ENCODE measurements at regions not wholly inside any gene's neighbourhood (a gene's known extent, or its start where the extent isn't known, plus 50 kb on each side); places are given as distances from the start of the nearest gene placed in this dataset.

- no peak for FAIRE-seq
- CTCF ChIA-PET = no interaction called here
These were observed 52.3 kb upstream of the PRR20G start for GRCh38 chr3:127339928-127340861.

More at GRCh38 chr3:127339928-127340861, 52.3 kb upstream of the PRR20G start:
- H4K20me1 ChIP-seq (replicated peaks; ENCODE audit: control insufficient read depth, extremely low read depth, insufficient read depth, low read length) = no peaks in the 10 kb centered on the region
- H3K4me1 ChIP-seq (ENCODE audit: control insufficient read depth, extremely low read depth, insufficient read depth, low read length) = no peaks in the 10 kb centered on the region
- POLR2A ChIA-PET = no interaction called here
- no peaks in the 10 kb centered on the region for H3K9me3 ChIP-seq (replicated peaks; ENCODE audit: control insufficient read depth, insufficient read depth, low read length)
- H3K4me2 ChIP-seq (ENCODE audit: insufficient read depth, low read length) = no peak overlapping the region
- TF ChIP-seq CTCF (IDR thresholded peaks at IDR 0.05; ENCODE audit: extremely low read depth in 1 of 2, insufficient read depth in 1 of 2, low read depth in 1 of 2, low read length in 2 of 2) = no peak
- no peak for TF ChIP-seq MYC (IDR thresholded peaks at IDR 0.05; ENCODE audit: low read depth, low read length)
- TF ChIP-seq GATA2 (IDR thresholded peaks at IDR 0.05; ENCODE audit: insufficient read depth, insufficient read length, low read depth, low read length) = no peak
- TF ChIP-seq POLR2AphosphoS5 (IDR thresholded peaks at IDR 0.05; ENCODE audit: insufficient read depth, low read depth, low read length) = no peak
- no peak for TF ChIP-seq FOS (IDR thresholded peaks at IDR 0.05; ENCODE audit: borderline replicate concordance, insufficient read depth, low read length)
- no peak for TF ChIP-seq MAX (IDR thresholded peaks at IDR 0.05; ENCODE audit: insufficient read depth, insufficient read length)
- no peak for TF ChIP-seq JUN (IDR thresholded peaks at IDR 0.05; ENCODE audit: borderline replicate concordance, insufficient read depth, insufficient read length, low read depth)
- TF ChIP-seq POLR2A (IDR thresholded peaks at IDR 0.05; ENCODE audit: low read depth, low read length) = no peak
- TF ChIP-seq EZH2 (IDR thresholded peaks at IDR 0.05; ENCODE audit: borderline replicate concordance, low read depth, low read length, severe bottlenecking) = no peak
- H3K27ac ChIP-seq (ENCODE audit: insufficient read depth, low read depth, low read length) = no peak overlapping the region
- no peak for DNase-seq (ENCODE audit: low read depth, low spot score)
- intact Hi-C loops (cut with micrococcal nuclease) (no loop called here), dilution Hi-C loops (cut with MboI; ENCODE audit: extremely low pct_ligation_motif_present, low sequenced_read_pairs) (no loop called here)
- no peaks in the 10 kb centered on the region for H3K27me3 ChIP-seq (ENCODE audit: control insufficient read depth in 2 of 2, insufficient read depth in 2 of 2, low read length in 2 of 2)
- no peak overlapping the region for H3K4me3 ChIP-seq (replicated peaks in 1 of 3; ENCODE audit: insufficient read depth in 1 of 3, low read depth in 1 of 3, low read length in 3 of 3)
- H3K9ac ChIP-seq (replicated peaks; ENCODE audit: extremely low read depth, insufficient read depth, low read length) = no peak overlapping the region
- no peak overlapping the region for H2AFZ ChIP-seq (ENCODE audit: low read depth, low read length)
- no peaks in the 10 kb centered on the region for H3K9me1 ChIP-seq (replicated peaks; ENCODE audit: control insufficient read depth, extremely low read depth, insufficient read depth, low read length)
- no peaks in the 10 kb centered on the region for H3K79me2 ChIP-seq (ENCODE audit: control insufficient read depth, insufficient read depth, low read length)
- no TSS peak for BruUV-seq (replicated peaks)
- no peaks in the 10 kb centered on the region for H3K36me3 ChIP-seq (ENCODE audit: control insufficient read depth in 2 of 2, extremely low read depth in 1 of 2, insufficient read depth in 2 of 2, low read length in 2 of 2)

Data from endothelial cell of umbilical vein (primary cell).